HG02610 (cell line): ENCODE measurements at regions not wholly inside any gene's neighbourhood (a gene's known extent, or its start where the extent isn't known, plus 50 kb on each side); places are given as distances from the start of the nearest gene placed in this dataset.
"Not testable (repeated sequence)": the region's sequence is repeated elsewhere in the genome, so short reads cannot be mapped to it uniquely, and the experiment has no call there.

ENCODE experiments used
- ATAC-seq: cut with Tn5 transposase; IDR thresholded peaks from one replicate; pipeline ENCODE4 v1.9.1; 2021; ENCODE audit warnings: mild to moderate bottlenecking, moderate library complexity; ENCODE audit not compliant: unreplicated experiment

- ATAC-seq = no peak
Observed at GRCh38 chr1:14421977-14422609, 176.4 kb upstream of the KAZN start.

- no peak for ATAC-seq
Observed at GRCh38 chr1:14424325-14425002, 174.0 kb upstream of the KAZN start.

GRCh38 chr1:14426854-14427253 lies 171.6 kb upstream of the KAZN start:
- no peak for ATAC-seq

GRCh38 chr1:14429577-14429976 lies 168.9 kb upstream of the KAZN start:
- ATAC-seq = no peak

- not testable (repeated sequence) for ATAC-seq
Observed at GRCh38 chr1:14432728-14433127, 165.8 kb upstream of the KAZN start.

GRCh38 chr1:14435368-14436023 lies 163.0 kb upstream of the KAZN start:
- no peak for ATAC-seq

GRCh38 chr1:14437417-14437918 lies 161.0 kb upstream of the KAZN start:
- no peak for ATAC-seq

GRCh38 chr1:14438127-14438769 lies 160.2 kb upstream of the KAZN start:
- ATAC-seq = no peak

GRCh38 chr1:14439015-14439414 lies 159.5 kb upstream of the KAZN start:
- ATAC-seq = no peak

- no peak for ATAC-seq
Observed at GRCh38 chr1:14440166-14440565, 158.3 kb upstream of the KAZN start.

- no peak for ATAC-seq
Observed at GRCh38 chr1:14440731-14441130, 157.8 kb upstream of the KAZN start.

GRCh38 chr1:14441302-14441741 lies 157.2 kb upstream of the KAZN start:
- ATAC-seq = no peak

GRCh38 chr1:14442669-14443068 lies 155.8 kb upstream of the KAZN start:
- ATAC-seq = no peak

GRCh38 chr1:14443164-14443787 lies 155.2 kb upstream of the KAZN start:
- ATAC-seq = no peak

- no peak for ATAC-seq
Observed at GRCh38 chr1:14451217-14451616, 147.3 kb upstream of the KAZN start.

- no peak for ATAC-seq
Observed at GRCh38 chr1:14452551-14452950, 145.9 kb upstream of the KAZN start.

- no peak for ATAC-seq
Observed at GRCh38 chr1:14460173-14460572, 138.3 kb upstream of the KAZN start.

GRCh38 chr1:14462851-14463250 lies 135.6 kb upstream of the KAZN start:
- no peak for ATAC-seq

- no peak for ATAC-seq
Observed at GRCh38 chr1:14466006-14466405, 132.5 kb upstream of the KAZN start.

GRCh38 chr1:14467112-14467511 lies 131.4 kb upstream of the KAZN start:
- no peak for ATAC-seq

- no peak for ATAC-seq
Observed at GRCh38 chr1:14468751-14469150, 129.7 kb upstream of the KAZN start.
